ENCODE measurements at regions not wholly inside any gene's neighbourhood (a gene's known extent, or its start where the extent isn't known, plus 50 kb on each side); places are given as distances from the start of the nearest gene placed in this dataset.
"Not testable (repeated sequence)": the region's sequence is repeated elsewhere in the genome, so short reads cannot be mapped to it uniquely, and the experiment has no call there.

DNA sequence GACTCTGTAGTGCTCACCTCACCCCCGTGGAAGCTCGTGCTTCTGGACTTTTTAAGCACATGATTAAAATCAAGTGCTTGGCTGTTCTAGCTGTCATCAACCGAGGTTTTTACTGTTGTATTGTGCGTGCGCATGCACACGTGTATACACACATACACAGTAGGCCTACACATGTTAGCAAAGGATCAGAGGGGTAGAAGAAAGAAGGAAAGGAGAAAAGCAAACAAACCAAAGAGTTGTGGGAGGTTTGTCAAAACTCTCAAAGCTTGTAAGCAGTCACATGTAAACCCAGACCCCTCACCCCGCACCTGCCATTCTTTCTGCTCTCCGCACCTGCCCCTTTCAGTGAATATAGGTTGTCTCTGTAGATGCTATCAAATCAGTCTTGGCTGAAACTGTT lies 311.8 kb downstream of the HS3ST1 start:
- DNase-seq, result no peak

DNA sequence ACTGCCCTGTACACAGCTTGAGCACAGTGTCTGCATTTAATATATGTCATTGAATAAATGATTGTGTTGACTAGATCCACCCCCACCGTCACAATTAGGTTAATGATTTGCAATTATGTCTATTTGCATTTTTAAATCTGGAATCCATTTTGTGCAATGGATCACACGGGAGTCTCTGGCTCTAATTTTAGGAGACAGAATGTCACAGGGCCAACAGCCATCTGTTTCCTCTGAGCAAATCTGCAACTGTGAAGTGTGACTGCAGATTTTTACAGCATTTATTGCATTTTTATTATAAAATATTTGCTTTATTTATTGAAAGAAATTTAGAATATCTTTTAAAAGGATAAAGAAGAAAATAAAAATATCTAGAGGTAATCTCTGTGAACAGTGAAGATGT lies 316.8 kb downstream of the HS3ST1 start:
- no peak for DNase-seq

DNA sequence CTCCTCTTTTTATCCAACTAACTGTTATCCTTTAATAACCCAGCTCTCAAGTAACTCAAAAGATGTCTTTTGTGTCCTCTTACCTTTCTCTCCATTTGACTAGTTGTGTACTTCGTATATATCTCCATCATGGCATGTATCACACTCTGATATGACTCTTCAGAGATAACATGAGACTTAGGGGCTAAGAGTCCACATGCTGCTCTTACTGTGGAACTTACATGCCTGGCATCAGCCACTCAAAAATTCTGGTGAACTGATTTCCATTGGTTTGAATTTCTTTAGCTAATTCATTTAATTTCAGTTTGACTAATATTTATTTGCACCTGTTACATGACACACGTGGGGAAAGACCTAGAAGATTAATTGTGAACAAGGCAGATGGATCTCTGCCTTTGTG lies 317.3 kb downstream of the HS3ST1 start:
- no peak for DNase-seq

DNA sequence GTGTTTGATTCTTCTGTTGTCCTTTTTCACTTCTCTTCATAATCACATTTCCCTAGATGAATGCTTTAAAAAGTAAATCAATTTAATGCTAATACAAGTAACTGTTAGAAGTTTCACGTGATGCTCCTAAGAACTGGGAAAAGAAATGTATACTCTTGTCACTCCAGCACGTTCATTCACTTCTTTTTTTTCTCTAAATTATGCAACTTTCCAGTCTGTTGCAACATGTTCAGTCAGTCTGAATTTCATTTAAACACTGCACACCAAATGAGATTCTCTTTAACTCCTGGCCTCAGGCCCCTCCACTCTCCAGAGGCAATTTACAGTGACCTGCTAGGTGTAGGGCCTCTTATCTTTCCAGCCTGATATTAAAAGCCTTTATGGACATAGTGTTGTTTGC lies 321.9 kb downstream of the HS3ST1 start:
- no peak for DNase-seq

DNA sequence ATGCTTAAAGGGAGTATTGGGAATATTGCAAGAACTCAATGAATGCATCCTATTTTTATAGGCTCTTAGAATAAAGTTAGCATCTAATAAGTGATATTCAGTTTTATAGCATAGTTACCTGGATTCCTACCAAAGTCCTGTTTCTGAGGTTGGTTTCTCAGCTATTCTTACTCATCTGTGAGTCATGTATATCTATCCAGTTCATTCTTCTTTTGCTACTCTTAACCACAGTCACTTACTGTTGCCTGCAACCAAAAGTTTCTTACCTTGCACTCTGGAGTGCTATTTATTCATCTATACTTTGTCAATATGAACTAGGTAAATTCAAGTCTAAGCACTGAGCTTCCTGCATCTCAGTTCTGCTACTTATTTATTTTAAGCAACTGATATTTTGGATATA lies 322.5 kb downstream of the HS3ST1 start:
- no peak for DNase-seq

DNA sequence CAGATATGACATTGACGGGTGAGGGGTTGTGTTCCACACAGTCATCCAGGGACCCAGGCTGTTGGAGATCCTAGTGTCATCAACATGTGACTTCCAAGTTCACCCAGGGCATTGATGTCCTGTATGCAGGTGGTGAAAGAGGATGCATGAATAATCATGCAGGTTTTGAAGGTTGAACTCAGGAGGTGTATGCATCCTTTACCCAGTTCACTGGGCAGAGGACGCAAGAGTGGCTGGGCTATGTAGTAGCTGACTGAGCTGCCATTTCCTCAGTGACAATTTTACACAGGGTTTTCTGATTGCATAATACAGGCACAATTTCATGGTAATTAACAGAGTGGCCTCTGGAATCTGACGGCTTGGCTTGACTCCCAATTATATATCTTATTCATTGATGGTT lies 323.0 kb downstream of the HS3ST1 start:
- no peak for DNase-seq

DNA sequence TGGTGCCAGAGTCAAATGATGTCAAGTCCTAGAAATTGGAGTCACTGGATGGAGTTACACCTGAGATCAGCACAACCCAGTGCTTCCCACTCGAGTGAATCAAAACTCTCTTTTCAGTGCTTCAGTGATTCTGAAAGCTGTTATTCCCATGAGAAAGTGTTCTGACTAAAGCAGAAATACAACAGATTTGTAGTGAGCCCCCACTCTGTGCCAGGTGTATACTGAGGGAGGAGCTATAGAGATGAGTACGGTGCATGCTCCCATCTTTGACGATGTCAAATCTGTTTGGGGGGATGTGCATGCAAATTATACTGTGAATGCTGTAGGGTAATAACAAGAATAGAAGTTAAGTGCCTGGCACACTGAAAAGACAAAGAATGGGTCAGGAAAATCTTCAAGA lies 330.2 kb downstream of the HS3ST1 start:
- DNase-seq, result no peak

DNA sequence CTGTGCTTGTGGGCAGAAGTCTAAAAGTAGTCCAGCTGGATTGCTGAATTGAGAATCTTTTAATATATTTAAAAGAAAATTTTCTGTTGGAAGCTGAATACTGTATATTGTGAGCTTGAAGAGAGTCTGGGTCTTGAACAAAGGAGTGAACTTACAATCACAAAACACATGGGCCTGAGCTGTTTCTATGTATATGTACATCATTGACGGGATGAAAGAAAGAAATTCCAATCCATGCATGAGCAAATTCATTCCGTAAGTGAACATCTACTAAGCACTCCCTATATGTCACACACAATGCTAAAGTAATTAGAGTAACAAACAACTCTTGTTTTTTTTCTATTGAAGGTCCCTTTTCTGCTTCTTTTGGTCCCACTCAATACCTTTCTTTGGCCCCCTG lies 331.0 kb downstream of the HS3ST1 start:
- no peak for DNase-seq

DNA sequence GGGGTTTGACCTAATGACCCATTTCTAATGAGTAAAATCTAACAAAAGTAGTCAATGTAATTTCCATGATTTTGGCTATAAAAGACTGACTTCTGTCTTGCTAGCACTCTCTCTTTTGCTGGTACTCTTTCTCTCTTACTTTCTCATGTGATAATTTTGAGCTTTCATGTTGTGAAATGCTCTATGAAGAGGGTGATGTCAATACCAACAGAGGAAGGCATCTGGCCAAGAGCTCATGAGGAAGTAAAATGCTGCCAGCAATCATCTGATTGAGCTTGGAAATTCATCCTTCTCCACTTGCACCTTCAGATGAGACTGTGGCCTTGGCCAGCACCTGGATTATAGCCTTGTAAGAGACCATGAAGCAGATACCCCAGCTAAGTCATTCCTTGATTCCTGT lies 347.7 kb downstream of the HS3ST1 start:
- DNase-seq, result no peak

DNA sequence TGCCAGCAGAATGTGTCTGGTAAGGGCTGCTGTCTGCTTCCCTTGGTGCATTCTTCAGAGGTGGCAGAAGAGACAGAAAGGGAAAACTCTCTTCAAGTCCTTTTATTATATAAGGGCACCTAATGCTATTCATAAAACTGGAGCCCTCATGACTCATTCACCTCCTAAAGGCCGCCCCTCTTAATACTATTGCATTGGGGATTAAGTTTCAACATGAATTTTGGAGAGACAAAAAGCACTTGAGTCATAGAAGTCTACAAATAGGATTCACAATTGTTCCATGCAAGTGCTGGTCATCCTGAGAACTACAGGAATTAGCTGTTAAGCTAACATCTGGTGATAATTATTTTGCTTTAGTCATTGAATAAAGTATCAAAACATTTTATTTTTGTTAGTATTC lies 349.5 kb downstream of the HS3ST1 start:
- DNase-seq, result no peak

DNA sequence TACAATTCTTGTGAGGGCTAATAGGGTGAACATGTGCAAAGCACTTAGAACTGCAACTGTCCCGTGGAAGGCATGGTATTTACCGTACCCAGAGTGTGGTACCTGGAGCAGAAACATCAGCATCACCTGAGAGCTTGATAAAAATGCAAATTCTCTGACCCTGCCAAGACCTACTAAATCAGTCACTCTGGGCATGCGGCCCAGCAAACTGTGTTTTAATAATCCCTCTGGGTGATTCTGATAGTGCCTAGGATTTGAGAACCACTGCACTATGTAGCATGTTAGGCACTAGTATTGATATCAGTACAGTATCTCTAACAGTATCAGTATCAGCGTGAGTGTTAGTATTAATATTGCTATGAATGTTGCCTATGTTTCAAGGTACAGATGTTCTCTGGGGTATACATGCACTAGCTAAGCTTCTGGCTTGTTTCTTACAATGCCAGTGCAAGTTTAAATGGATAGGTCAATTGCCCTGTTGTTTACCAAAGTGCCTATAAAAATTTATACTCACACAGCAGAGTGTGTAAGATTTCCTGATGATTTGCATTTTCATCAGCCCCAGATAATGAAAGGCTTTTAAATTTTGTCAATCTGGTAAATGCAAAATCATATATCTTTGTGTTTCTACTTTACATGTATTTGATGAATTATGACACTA lies 354.0 kb downstream of the HS3ST1 start:
- no peak for DNase-seq

DNA sequence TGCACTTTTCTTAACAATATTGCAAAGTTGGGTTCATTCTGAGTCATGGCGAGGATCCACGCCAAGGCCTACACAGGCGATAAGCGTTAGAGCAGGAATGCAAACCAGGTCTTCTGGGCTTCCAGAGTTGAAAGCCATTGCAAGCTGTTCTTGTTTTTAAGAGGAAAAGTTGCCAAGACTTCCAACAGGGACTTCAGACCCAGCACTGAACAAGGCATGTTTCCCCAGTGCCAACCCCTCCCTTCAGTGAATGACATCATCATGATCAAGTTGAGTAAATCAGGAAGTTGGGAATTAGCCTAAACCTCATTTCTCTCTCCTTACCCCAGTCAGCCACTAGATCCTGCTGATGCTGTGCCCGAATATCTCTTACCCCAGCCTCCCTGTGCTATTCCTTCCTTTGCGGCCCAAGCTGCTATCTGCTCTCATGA lies 355.1 kb downstream of the HS3ST1 start:
- no peak for DNase-seq

DNA sequence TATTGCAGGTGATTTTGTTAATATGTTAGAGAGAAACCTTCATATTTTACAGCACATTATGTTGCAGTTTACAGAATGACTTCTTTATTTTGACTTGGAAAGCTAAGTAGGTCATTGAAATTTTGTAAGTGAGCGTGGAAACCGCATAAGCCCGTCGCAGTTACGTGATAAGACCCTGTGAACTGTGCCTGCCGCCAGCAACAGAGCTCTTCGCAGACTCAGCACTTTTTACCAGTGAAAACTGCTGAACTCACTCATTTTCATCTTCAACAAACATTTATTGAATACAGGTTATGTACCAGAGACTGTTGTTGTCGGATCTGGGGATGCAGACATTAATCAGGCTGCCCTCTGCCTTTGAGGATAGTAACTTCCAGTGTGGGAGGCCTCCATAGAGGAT lies 355.7 kb downstream of the HS3ST1 start:
- DNase-seq, result no peak

DNA sequence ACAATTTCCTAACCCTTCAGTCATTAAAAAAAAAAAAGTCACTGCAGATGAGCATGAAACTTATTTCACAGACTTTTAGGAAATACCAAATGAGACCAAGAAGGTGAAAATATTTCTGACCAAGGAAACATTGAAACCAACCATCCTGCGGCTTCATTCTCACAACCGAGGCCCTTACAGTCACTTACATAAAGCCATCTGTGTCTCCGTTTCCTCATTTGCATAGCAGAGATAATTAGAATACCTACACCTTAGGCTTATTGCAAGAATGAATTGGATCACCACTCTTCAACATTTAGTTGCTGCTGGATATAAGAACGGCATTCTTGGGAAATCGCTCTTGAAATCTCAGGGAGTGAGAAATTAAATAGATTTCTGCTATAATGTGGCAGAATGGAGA lies 356.2 kb downstream of the HS3ST1 start:
- no peak for DNase-seq

DNA sequence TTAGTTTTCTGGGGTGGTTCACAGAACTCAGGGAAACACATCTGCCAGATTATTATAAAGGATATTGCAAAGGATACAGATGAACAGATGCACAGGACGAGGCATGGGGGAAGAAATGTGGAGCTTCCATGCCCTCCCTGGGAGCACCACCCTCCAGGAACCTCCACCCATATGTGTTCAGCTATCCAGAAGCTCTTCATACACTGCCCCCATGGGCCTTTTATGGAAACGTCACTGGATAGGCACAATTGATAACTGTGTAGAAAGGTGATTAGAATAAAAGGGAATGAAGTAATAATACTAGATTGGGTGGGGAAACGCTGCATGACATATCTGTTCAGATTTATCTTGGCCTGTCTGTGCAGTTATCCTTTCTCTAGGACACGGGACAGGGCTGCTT lies 357.9 kb downstream of the HS3ST1 start:
- no peak for DNase-seq

DNA sequence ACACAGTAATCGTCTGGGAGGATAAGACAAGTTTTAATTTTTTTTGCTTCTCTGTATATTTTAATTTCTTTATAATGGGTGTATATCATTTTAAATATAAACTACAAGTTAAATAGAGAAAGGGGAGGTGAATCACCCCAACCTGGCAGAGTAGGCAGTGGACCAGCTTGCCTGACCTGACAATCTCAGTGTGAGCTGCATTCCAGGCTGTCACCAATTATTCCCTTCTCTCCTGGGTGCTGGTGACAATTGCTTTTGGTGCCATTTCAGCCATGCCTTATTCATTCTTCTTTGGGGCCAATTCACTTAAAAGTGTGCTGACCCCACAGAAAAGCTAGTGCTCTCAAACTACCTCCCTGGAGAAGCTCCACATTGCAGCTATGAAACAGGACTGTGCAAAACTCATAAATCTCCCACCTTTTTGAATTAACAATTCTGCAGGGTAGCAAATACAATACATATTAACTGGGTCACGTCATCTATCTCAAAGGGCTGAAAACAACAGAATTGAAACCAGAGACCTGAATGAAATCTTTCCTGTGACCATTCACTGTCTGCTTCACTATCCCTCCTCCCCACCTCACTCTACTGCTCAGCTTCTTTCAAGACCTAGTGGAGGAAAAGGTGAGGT lies 359.0 kb downstream of the HS3ST1 start:
- no peak for DNase-seq

DNA sequence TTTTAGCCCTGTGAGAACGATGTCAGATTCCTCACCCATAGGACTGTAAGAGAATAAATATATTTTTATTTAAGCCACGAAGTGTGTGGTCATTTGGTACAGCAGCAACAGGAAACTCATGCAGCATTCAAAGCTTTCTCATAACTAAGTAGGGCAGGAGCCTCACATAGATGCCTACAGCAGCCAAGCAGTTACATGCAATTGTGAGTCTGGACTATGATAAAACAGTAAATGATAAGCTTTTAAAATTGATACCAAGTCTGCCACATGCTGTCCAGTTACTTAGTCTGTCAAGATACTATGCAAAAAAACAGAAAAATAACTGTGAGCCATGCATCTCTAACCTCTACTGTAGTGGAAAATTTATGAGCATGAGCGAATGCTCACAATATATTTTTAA lies 359.6 kb downstream of the HS3ST1 start:
- no peak for DNase-seq

DNA sequence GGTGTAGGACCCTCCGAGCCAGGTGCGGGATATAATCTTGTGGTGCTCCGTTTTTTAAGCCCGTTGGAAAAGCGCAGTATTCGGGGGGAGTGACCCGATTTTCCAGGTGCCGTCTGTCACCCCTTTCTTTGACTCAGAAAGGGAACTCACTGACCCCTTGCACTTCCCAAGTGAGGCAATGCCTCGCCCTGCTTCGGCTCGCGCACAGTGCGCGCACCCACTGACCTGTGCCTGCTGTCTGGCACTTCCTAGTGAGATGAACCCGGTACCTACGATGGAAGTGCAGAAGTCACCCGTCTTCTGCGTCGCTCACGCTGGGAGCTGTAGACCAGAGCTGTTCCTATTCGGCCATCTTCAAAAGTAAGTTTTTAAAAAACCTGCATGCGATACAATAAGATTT lies 362.1 kb downstream of the HS3ST1 start:
- DNase-seq, result not testable (repeated sequence)

DNA sequence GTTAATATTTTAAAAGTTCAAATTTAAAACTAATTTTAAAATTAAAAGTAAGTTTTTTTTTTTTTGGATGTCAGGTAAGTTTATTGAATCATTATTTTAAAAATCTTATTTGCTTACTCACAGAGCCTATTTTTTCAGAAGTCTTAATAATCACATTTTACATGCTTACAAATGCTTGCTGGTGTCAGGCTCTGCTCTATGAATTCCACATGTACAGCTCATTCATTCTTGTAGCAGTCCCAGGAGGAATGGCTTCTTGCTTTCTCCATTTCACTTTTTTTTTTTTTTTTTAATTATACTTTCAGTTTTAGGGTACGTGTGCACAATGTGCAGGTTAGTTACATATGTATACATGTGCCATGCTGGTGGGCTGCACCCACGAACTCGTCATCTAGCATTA lies 368.1 kb downstream of the HS3ST1 start:
- not testable (repeated sequence) for DNase-seq

DNA sequence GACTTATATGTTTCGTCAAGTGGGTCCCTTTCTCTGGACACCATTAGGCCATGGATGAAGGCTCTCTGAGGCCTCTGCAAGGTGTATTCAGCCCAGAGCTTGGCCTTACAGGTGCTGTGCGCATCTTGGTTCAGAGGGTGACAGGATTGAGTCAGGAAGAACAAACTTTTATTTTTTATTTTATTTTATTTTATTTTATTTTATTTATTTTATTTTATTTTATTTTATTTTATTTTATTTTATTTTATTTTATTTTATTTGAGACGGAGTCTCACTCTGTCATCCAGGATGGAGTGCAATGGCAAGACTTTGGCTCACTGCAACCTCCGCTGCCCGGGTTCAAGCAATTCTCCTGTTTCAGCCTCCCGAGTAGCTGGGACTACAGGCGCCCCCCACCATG lies 370.4 kb upstream of the CLNK start:
- DNase-seq, result not testable (repeated sequence)

DNA sequence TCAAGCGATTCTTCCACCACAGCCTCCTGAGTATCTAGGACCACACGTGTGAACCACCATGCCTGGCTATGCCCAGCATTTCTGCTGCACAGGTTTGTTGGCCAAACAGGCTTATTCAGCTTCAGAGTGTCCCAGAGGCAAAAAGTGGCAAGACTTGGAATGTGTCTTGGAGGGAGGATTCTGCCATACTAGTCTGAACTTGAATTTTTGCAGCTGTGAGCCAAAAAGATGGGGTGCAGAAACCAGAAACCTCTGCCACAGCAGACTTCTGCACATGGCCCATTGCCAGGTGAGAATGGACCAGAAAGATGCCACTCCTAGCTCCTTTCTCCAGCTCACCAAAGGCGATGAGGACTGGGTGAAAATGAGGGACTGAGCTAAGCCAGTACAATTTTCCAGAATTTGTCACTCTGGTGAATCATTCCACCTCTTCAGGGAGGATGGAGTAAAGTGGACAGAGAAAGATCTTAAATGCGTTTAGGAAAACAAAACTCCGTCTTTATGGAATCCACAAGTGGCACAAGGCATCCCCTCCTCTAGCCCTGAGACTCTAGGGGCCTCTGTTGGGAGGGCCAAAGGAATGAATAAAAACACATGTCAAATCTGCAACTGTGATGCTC lies 369.1 kb upstream of the CLNK start:
- DNase-seq, result no peak

DNA sequence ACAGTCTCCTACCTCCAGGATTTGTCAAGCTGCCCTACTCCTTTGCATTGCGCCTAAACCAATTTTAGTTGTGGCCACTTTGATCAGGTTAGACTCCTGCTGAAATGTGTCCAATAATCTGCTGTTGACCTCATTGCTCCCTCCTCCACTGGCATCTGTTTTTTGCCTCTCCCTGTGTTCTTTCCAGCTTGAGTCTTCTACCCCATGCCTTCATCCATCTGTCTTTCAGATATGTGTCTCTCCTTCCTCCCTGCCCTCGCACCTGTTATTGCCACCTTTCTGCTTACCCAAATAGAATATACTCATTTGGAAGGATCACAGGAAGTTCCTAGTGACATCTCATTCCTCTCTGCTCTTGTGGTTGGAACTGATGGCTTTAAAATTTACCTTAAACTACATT lies 366.6 kb upstream of the CLNK start:
- DNase-seq, result no peak

DNA sequence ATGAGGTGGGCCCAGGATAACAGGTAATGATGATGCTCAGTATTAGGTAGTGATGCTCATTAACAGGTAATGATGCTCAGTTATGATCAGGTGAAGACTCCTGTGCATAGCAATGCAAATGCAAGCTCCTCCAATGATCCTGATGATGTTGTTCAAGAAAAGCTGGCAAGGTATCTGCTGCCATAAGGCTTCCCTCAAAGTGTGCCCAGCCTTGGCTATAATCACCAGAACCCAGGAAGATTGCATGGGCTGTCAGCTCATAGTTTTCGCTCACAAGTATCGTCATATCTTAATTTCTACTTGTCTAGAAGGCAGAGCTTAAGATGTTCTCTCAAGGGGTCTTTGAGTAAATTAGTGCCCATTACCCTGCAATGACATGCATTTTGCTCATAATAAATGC lies 366.2 kb upstream of the CLNK start:
- DNase-seq, result no peak

DNA sequence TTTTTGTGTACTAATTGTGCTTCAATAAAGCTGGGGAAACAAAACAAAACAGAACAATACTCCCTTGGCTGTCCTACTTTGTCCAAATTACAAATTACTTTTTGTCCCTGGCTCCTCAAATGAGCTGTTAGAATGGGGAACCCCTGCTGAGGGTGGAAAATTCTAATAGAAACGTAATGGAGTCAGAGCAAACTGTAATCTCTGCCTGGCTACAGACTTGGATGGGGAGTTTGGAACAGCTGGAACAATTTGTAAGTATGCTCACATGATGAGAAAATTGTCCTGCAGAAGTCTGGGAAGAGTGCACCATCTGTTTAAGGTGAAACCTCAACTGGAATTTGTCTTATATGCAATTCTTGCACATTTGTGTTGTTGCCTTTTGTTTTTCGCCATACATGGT lies 364.4 kb upstream of the CLNK start:
- DNase-seq, result no peak

DNA sequence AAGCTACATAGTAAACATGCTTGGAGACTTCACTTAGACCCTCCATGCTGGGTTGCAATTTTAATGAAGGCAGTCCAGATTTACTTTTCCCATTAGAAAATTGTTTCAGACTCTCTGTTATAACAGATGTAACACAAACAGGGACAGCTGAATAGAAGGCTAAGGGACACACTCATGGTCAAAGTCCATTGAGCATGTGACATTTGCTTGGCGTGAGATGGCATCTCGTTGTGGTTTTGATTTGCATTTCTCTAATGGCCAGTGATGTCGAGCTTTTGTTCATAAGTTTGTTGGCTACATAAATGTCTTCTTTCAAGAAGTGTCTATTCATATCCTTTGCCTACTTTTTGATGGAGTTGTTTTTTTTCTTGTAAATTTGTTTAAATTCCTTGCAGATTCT lies 358.2 kb upstream of the CLNK start:
- DNase-seq, result no peak

All from stimulated activated CD4-positive, alpha-beta T cell treated with anti-CD3 and anti-CD28 coated beads, Interleukin-2, amount 100 ng/mL, for 24 hours (primary cell).